Tibial nerve (tissue), 4 donors: ENCODE measurements at regions not wholly inside any gene's neighbourhood (a gene's known extent, or its start where the extent isn't known, plus 50 kb on each side); places are given as distances from the start of the nearest gene placed in this dataset.

Source experiments
- DNase-seq, 2 donors: peaks; one replicate each; pipeline ENCODE4 v3.0.0-alpha.2; 2019; ENCODE audit warnings: low spot score in 2 of 2
- H3K27ac ChIP-seq, 4 donors: fragments of 200-600 bp; sonication (generic) in 3 of 4; one replicate each; pipeline ENCODE4 v1.5.1; 2017 to 2019; ENCODE audit warnings: mild to moderate bottlenecking in 1 of 4
- H3K27me3 ChIP-seq, 2 donors: fragments of 200-600 bp; sonication (generic) in 1 of 2; one replicate each; pipeline versions ENCODE4 v1.5.1 to v1.6.0; 2017 to 2019
- H3K36me3 ChIP-seq, 3 donors: fragments of 200-600 bp; sonication (generic); one replicate each; pipeline ENCODE4 v1.5.1; 2018 to 2019
- H3K4me1 ChIP-seq, 4 donors: fragments of 200-600 bp; sonication (generic) in 3 of 4; one replicate each; pipeline ENCODE4 v1.5.1; 2017 to 2019
- H3K4me3 ChIP-seq, 4 donors: fragments of 200-600 bp; sonication (generic) in 3 of 4; one replicate each; pipeline ENCODE4 v1.5.1; 2017 to 2019; ENCODE audit warnings: mild to moderate bottlenecking in 1 of 4, moderate library complexity in 1 of 4
- H3K9me3 ChIP-seq, 4 donors: fragments of 200-600 bp; sonication (generic) in 3 of 4; one replicate each; pipeline ENCODE4 v1.5.1; 2017 to 2019
- CTCF ChIP-seq, 5 experiments: fragments of 200-600 bp in 3 of 5; fragments of 450-650 bp in 2 of 5; sonication (generic) in 3 of 5; IDR thresholded peaks; one replicate each; pipeline ENCODE4 v1.5.1; 2016 to 2019; ENCODE audit warnings: antibody characterized with exemption in 5 of 5, mild to moderate bottlenecking in 3 of 5, moderate library complexity in 2 of 5
- EP300 ChIP-seq, 2 donors: sonication (generic); formaldehyde crosslinking; IDR thresholded peaks; one replicate each; pipeline ENCODE4 v1.6.1; 2017; ENCODE audit warnings: antibody characterized with exemption in 2 of 2, mild to moderate bottlenecking in 1 of 2
- POLR2A ChIP-seq, 2 donors: fragments of 450-650 bp; IDR thresholded peaks; one replicate each; pipeline ENCODE4 v1.6.1; 2017; ENCODE audit warnings: antibody characterized with exemption in 2 of 2, mild to moderate bottlenecking in 2 of 2, moderate library complexity in 2 of 2
- WGBS, 2 donors: methylation state at CpG; one replicate each; pipeline ENCODE4 v1.1.5; 2018; 5-methylcytosine and 5-hydroxymethylcytosine counted together

- no peaks in the 10 kb centered on the region for H3K9me3 ChIP-seq
- 59 to 71% methylated on average over 3 of the region's 3 CpGs for WGBS, 2 donors
- no peak for TF ChIP-seq EP300 (IDR thresholded peaks at IDR 0.05)
- no peak for TF ChIP-seq CTCF (IDR thresholded peaks at IDR 0.05)
- no peak for TF ChIP-seq POLR2A (IDR thresholded peaks at IDR 0.05)
Observed at GRCh38 chr12:90611048-90611447, 343.9 kb downstream of the CCER1 start.

GRCh38 chr12:90593596-90594295 lies 361.2 kb downstream of the CCER1 start:
- H3K27ac ChIP-seq, result no peak overlapping the region
- H3K4me3 ChIP-seq, result no peak overlapping the region
- DNase-seq, result no peak
- no peaks in the 10 kb centered on the region for H3K36me3 ChIP-seq
- no peaks in the 10 kb centered on the region for H3K4me1 ChIP-seq
- 87 to 88% methylated on average over 2 of the region's 2 CpGs for WGBS, 2 donors
- no peaks in the 10 kb centered on the region for H3K9me3 ChIP-seq
- no peak for TF ChIP-seq POLR2A (IDR thresholded peaks at IDR 0.05)
- no peak for TF ChIP-seq CTCF (IDR thresholded peaks at IDR 0.05)
- no peak for TF ChIP-seq EP300 (IDR thresholded peaks at IDR 0.05)
- H3K27me3 ChIP-seq, result no peaks in the 10 kb centered on the region

More at GRCh38 chr12:90611048-90611447, 343.9 kb downstream of the CCER1 start:
- H3K27ac ChIP-seq, result no peak overlapping the region
- no peak for DNase-seq
- no peaks in the 10 kb centered on the region for H3K4me1 ChIP-seq
- no peaks in the 10 kb centered on the region for H3K27me3 ChIP-seq
- no peaks in the 10 kb centered on the region for H3K36me3 ChIP-seq
- H3K4me3 ChIP-seq, result no peak overlapping the region

DNA sequence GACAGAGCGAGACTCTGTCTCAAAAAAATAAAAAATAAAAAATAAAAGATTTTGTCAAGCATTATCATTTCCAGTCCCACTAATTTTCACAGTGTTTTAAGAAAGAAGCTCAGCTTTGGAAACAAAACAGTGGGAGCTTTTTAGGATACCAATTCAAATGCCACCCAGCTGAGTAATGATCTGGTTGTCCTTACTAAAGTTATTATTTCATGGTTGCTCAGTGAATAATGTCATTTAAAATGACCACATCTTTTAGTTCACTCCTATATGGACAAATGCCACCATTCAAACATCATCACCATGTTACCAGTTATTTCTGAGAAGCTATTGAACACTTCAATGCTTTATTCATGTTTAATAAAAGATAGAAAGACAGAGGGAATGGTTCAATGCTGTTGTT lies 365.0 kb downstream of the CCER1 start:
- Histone ChIP-seq H3K27ac (peak overlapping the region in 1 of 4 donors; percentile 45), H3K4me1 (no peaks in the 10 kb centered on the region), H3K9me3 (no peaks in the 10 kb centered on the region), H3K4me3 (no peak overlapping the region), H3K36me3 (no peaks in the 10 kb centered on the region), H3K27me3 (no peaks in the 10 kb centered on the region)
- 62 to 84% methylated on average over 1 of the region's 1 CpG for WGBS, 2 donors
- TF ChIP-seq EP300 (IDR thresholded peaks at IDR 0.05) (no peak), POLR2A (IDR thresholded peaks at IDR 0.05) (no peak), CTCF (IDR thresholded peaks at IDR 0.05) (no peak)
- DNase-seq, result no peak

DNA sequence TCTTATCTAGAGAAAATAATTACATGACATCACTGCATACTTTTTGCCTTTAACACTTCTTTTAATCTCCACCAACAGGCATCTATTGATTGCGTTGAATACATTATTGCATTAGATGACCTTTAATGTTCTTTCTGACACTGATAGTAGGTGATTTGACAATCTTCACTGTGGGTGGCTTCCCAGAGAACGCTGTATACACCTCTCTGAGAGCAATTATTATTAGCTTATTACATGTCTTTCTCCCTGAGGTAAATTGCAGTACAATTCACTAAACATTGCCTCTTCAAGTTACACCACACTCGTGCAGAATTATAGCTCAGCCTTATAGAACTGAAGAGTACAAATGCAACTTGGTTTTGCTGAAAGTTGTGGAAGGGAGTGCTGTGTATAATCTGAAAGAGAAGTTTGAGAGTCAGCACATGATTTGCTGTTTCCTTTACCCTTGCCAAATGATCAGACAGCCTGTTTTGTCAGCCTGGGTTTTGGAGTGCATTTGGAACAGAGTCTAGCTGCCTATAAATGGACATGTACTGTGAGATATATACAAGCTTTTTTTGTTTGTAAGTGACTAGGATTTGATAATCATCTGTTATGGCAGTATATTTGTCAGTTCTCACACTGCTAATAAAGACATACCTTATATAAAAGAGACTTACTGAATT lies 369.2 kb downstream of the CCER1 start:
- DNase-seq, result no peak
- Histone ChIP-seq H3K27me3 (no peaks in the 10 kb centered on the region), H3K36me3 (no peaks in the 10 kb centered on the region), H3K4me1 (no peaks in the 10 kb centered on the region), H3K9me3 (no peaks in the 10 kb centered on the region), H3K27ac (no peak overlapping the region), H3K4me3 (no peak overlapping the region)
- WGBS, 2 donors, result 62 to 73% methylated on average over 3 of the region's 3 CpGs
- no peak for TF ChIP-seq POLR2A (IDR thresholded peaks at IDR 0.05)
- no peak for TF ChIP-seq CTCF (IDR thresholded peaks at IDR 0.05)
- TF ChIP-seq EP300 (IDR thresholded peaks at IDR 0.05), result no peak

- no peak for TF ChIP-seq CTCF (IDR thresholded peaks at IDR 0.05)
- no peak for TF ChIP-seq EP300 (IDR thresholded peaks at IDR 0.05)
- no peak for TF ChIP-seq POLR2A (IDR thresholded peaks at IDR 0.05)
- no peak for DNase-seq
- no peak overlapping the region for H3K4me3 ChIP-seq
- H3K4me1 ChIP-seq, result no peaks in the 10 kb centered on the region
- H3K27ac ChIP-seq, result no peak overlapping the region
- no peaks in the 10 kb centered on the region for H3K27me3 ChIP-seq
- no peaks in the 10 kb centered on the region for H3K36me3 ChIP-seq
- H3K9me3 ChIP-seq, result peaks cover 0 to 6% (median 0%) of the 10 kb centered on the region in 4 donors
Observed at GRCh38 chr12:90576707-90577106, 378.3 kb downstream of the CCER1 start.
